ENCODE measurements at regions not wholly inside any gene's neighbourhood (a gene's known extent, or its start where the extent isn't known, plus 50 kb on each side); places are given as distances from the start of the nearest gene placed in this dataset.

- no peak for TF ChIP-seq CTCF (IDR thresholded peaks at IDR 0.05; ENCODE audit: low read length)
- no peak for TF ChIP-seq EZH2phosphoT487 (IDR thresholded peaks at IDR 0.05; ENCODE audit: low read length)
- TF ChIP-seq EZH2 (optimal IDR thresholded peaks at IDR 0.05; ENCODE audit: low read depth, low read length): no peak
Measured at GRCh38 chr4:14908635-14909034, 93.6 kb upstream of the CPEB2 start.

Measured in MM.1S (cell line).